HEK293T (cell line): ENCODE measurements at regions not wholly inside any gene's neighbourhood (a gene's known extent, or its start where the extent isn't known, plus 50 kb on each side); places are given as distances from the start of the nearest gene placed in this dataset.

Experiments used
- BHLHE40 ChIP-seq: fragments of 450-650 bp; IDR thresholded peaks from 2 replicates; pipeline ENCODE4 v1.6.1; 2016; ENCODE audit warnings: mild to moderate bottlenecking, moderate library complexity, borderline replicate concordance
- CTBP1 ChIP-seq: fragments of 450-650 bp; IDR thresholded peaks from 2 replicates; pipeline ENCODE4 v1.6.1; 2016; ENCODE audit warnings: borderline replicate concordance
- ELF4 ChIP-seq: fragments of 450-650 bp; IDR thresholded peaks from 2 replicates; pipeline ENCODE4 v1.6.1; 2017; ENCODE audit warnings: antibody characterized with exemption
- FOXA1 ChIP-seq: fragments of 450-650 bp; IDR thresholded peaks from 2 replicates; pipeline ENCODE4 v1.6.1; 2016; ENCODE audit warnings: mild to moderate bottlenecking
- FOXK2 ChIP-seq: fragments of 450-650 bp; IDR thresholded peaks from 2 replicates; pipeline ENCODE4 v1.6.1; 2016; ENCODE audit warnings: mild to moderate bottlenecking
- FOXM1 ChIP-seq: fragments of 450-650 bp; IDR thresholded peaks from 2 replicates; pipeline ENCODE4 v1.6.1; 2017; ENCODE audit warnings: mild to moderate bottlenecking, borderline replicate concordance
- HDGF ChIP-seq: fragments of 450-650 bp; IDR thresholded peaks from 2 replicates; pipeline ENCODE4 v1.6.1; 2017; ENCODE audit warnings: antibody characterized with exemption, borderline replicate concordance
- NFRKB ChIP-seq: fragments of 450-650 bp; IDR thresholded peaks from 2 replicates; pipeline ENCODE4 v1.6.1; 2016; ENCODE audit warnings: mild to moderate bottlenecking, moderate library complexity
- PKNOX1 ChIP-seq: fragments of 450-650 bp; IDR thresholded peaks from 2 replicates; pipeline ENCODE4 v1.6.1; 2016
- SP1 ChIP-seq: fragments of 450-650 bp; IDR thresholded peaks from 2 replicates; pipeline ENCODE4 v1.6.1; 2017
- SUZ12 ChIP-seq: fragments of 450-650 bp; IDR thresholded peaks from 2 replicates; pipeline ENCODE4 v1.6.1; 2016; ENCODE audit warnings: mild to moderate bottlenecking
- TARDBP ChIP-seq: fragments of 450-650 bp; IDR thresholded peaks from 2 replicates; pipeline ENCODE4 v1.6.1; 2016
- ZNF384 ChIP-seq: fragments of 450-650 bp; IDR thresholded peaks from 2 replicates; pipeline ENCODE4 v1.6.1; 2016

- no peak for TF ChIP-seq NFRKB
- TF ChIP-seq ZNF384 = no peak
- no peak for TF ChIP-seq HDGF
- TF ChIP-seq SUZ12 = no peak
- TF ChIP-seq TARDBP = no peak
- no peak for TF ChIP-seq SP1
- TF ChIP-seq FOXK2 = no peak
- no peak for TF ChIP-seq CTBP1
- TF ChIP-seq PKNOX1 = no peak
- TF ChIP-seq FOXM1 = no peak
- no peak for TF ChIP-seq FOXA1
- TF ChIP-seq ELF4 = no peak
- TF ChIP-seq BHLHE40 = no peak
Observed at GRCh38 chr3:182294256-182294655, 499.0 kb upstream of the ATP11B start.
